H9 (cell line): ENCODE measurements at regions not wholly inside any gene's neighbourhood (a gene's known extent, or its start where the extent isn't known, plus 50 kb on each side); places are given as distances from the start of the nearest gene placed in this dataset.
"Not testable (repeated sequence)": the region's sequence is repeated elsewhere in the genome, so short reads cannot be mapped to it uniquely, and the experiment has no call there.

Source experiments
- DNase-seq: peaks from one replicate; pipeline ENCODE4 v3.0.0-alpha.2; 2017
- H2AFZ ChIP-seq: one replicate; pipeline ENCODE4 v1.6.1; 2013; ENCODE audit warnings: mild to moderate bottlenecking, low read length, control low read depth, moderate library complexity
- H2AK5ac ChIP-seq: 2 replicates; pipeline ENCODE4 v1.6.1; 2013; ENCODE audit warnings: low read length, control low read depth, mixed read lengths; ENCODE audit not compliant: insufficient read length
- H2BK120ac ChIP-seq: one replicate; pipeline ENCODE4 v1.6.1; 2013; ENCODE audit warnings: low read depth, mild to moderate bottlenecking, low read length, control low read depth, inconsistent platforms; ENCODE audit not compliant: poor library complexity, severe bottlenecking
- H2BK12ac ChIP-seq: 2 replicates; pipeline ENCODE4 v1.6.1; 2013; ENCODE audit warnings: low read length, control low read depth, mixed read lengths, low read depth; ENCODE audit not compliant: insufficient read length
- H2BK15ac ChIP-seq: 2 replicates; pipeline ENCODE4 v1.6.1; 2013; ENCODE audit warnings: low read depth, low read length, control low read depth
- H2BK20ac ChIP-seq: one replicate; pipeline ENCODE4 v1.6.1; 2013; ENCODE audit warnings: low read depth, mild to moderate bottlenecking, low read length, control low read depth, inconsistent platforms; ENCODE audit not compliant: poor library complexity, severe bottlenecking
- H2BK5ac ChIP-seq: 2 replicates; pipeline ENCODE4 v1.6.1; 2013; ENCODE audit warnings: low read length, control low read depth, mixed read lengths; ENCODE audit not compliant: insufficient read length
- H3K14ac ChIP-seq: 2 replicates; pipeline ENCODE4 v1.6.1; 2013; ENCODE audit warnings: low read length, control low read depth; ENCODE audit not compliant: insufficient read depth
- H3K18ac ChIP-seq: 2 replicates; pipeline ENCODE4 v1.6.1; 2013; ENCODE audit warnings: low read depth, mild to moderate bottlenecking, mixed read lengths, low read length, control low read depth; ENCODE audit not compliant: insufficient read length
- H3K23ac ChIP-seq: 2 replicates; pipeline ENCODE4 v1.6.1; 2013; ENCODE audit warnings: low read length, control low read depth, mixed read lengths, low read depth; ENCODE audit not compliant: insufficient read length
- H3K23me2 ChIP-seq: 2 replicates; pipeline ENCODE4 v1.6.1; 2013; ENCODE audit warnings: low read depth, mild to moderate bottlenecking, mixed read lengths, low read length, control low read depth; ENCODE audit not compliant: insufficient read length, poor library complexity, severe bottlenecking
- H3K27ac ChIP-seq: 2 replicates; pipeline ENCODE4 v1.5.1; 2013; ENCODE audit warnings: low read length, control low read depth, mixed read lengths, low read depth; ENCODE audit not compliant: insufficient read length
- H3K27me3 ChIP-seq: 2 replicates; pipeline ENCODE4 v1.6.1; 2013; ENCODE audit warnings: low read length, control low read depth, inconsistent platforms; ENCODE audit not compliant: insufficient read depth
- H3K4ac ChIP-seq: 2 replicates; pipeline ENCODE4 v1.6.1; 2013; ENCODE audit warnings: low read depth, mild to moderate bottlenecking, control low read depth, inconsistent platforms, low read length, moderate library complexity
- H3K4me1 ChIP-seq: 2 replicates; pipeline ENCODE4 v1.6.1; 2013; ENCODE audit warnings: low read length, control low read depth, inconsistent platforms; ENCODE audit not compliant: insufficient read depth
- H3K4me2 ChIP-seq: 2 replicates; pipeline ENCODE4 v1.6.1; 2013; ENCODE audit warnings: low read length, control low read depth, mixed read lengths; ENCODE audit not compliant: insufficient read length, insufficient read depth
- H3K56ac ChIP-seq: 2 replicates; pipeline ENCODE4 v1.6.1; 2013; ENCODE audit warnings: low read depth, mild to moderate bottlenecking, mixed read lengths, low read length, control low read depth; ENCODE audit not compliant: insufficient read length
- H3K79me1 ChIP-seq: 2 replicates; pipeline ENCODE4 v1.6.1; 2013; ENCODE audit warnings: low read depth, mild to moderate bottlenecking, moderate library complexity, low read length, control low read depth, inconsistent platforms; ENCODE audit not compliant: insufficient read depth, poor library complexity, severe bottlenecking
- H3K79me2 ChIP-seq: 2 replicates; pipeline ENCODE4 v1.6.1; 2013; ENCODE audit warnings: low read length, control low read depth, inconsistent platforms; ENCODE audit not compliant: insufficient read depth
- H3K9ac ChIP-seq: 2 replicates; pipeline ENCODE4 v1.6.1; 2013; ENCODE audit warnings: low read length, control low read depth, mixed read lengths; ENCODE audit not compliant: insufficient read length; ENCODE audit errors: extremely low read depth
- H3K9me3 ChIP-seq: one replicate; pipeline ENCODE4 v1.6.1; 2013; ENCODE audit warnings: low read depth, low read length, inconsistent platforms; ENCODE audit not compliant: control insufficient read depth
- H3T11ph ChIP-seq: one replicate; pipeline ENCODE4 v1.6.1; 2013; ENCODE audit warnings: mild to moderate bottlenecking, low read length, control low read depth, inconsistent platforms
- H4K20me1 ChIP-seq: one replicate; pipeline ENCODE4 v1.6.1; 2013; ENCODE audit not compliant: control insufficient read depth, insufficient read length, insufficient read depth
- H4K5ac ChIP-seq: 2 replicates; pipeline ENCODE4 v1.6.1; 2013; ENCODE audit warnings: low read depth, mild to moderate bottlenecking, mixed read lengths, low read length, control low read depth; ENCODE audit not compliant: insufficient read length
- H4K8ac ChIP-seq: replicated peaks from 2 replicates; pipeline ENCODE4 v1.6.1; 2013; ENCODE audit warnings: low read length, control low read depth, mixed read lengths, low read depth; ENCODE audit not compliant: insufficient read length
- H4K91ac ChIP-seq: 2 replicates; pipeline ENCODE4 v1.6.1; 2013; ENCODE audit warnings: low read depth, mild to moderate bottlenecking, moderate library complexity, mixed read lengths, low read length, control low read depth; ENCODE audit not compliant: insufficient read length
- H3K27ac Mint-ChIP-seq, 3 experiments: 2 replicates in 2 of 3; 3 replicates in 1 of 3; pipeline ENCODE4 v1.8.0; 2020 to 2021; ENCODE audit warnings: mixed read lengths in 3 of 3, mild to moderate bottlenecking in 1 of 3, moderate library complexity in 1 of 3
- H3K27me3 Mint-ChIP-seq: 2 replicates; pipeline ENCODE4 v1.8.0; 2021; ENCODE audit warnings: low read depth, mild to moderate bottlenecking, moderate library complexity, mixed read lengths
- H3K36me3 Mint-ChIP-seq, 3 experiments: 2 replicates in 2 of 3; 3 replicates in 1 of 3; pipeline ENCODE4 v1.8.0; 2020 to 2021; ENCODE audit warnings: low read depth in 3 of 3, mixed read lengths in 3 of 3; ENCODE audit not compliant: insufficient read depth in 1 of 3
- H3K4me1 Mint-ChIP-seq, 2 experiments: 2 replicates each; pipeline ENCODE4 v1.8.0; 2020; ENCODE audit warnings: mixed read lengths in 2 of 2
- H3K4me3 Mint-ChIP-seq, 2 experiments: 2 replicates in 1 of 2; 3 replicates in 1 of 2; pipeline ENCODE4 v1.8.0; 2020 to 2021; ENCODE audit warnings: mild to moderate bottlenecking in 2 of 2, mixed read lengths in 2 of 2, moderate library complexity in 1 of 2
- H3K9me3 Mint-ChIP-seq, 2 experiments: 2 replicates in 1 of 2; 3 replicates in 1 of 2; pipeline ENCODE4 v1.8.0; 2020; ENCODE audit warnings: mild to moderate bottlenecking in 2 of 2, mixed read lengths in 2 of 2, moderate library complexity in 1 of 2
- WGBS: extraction: QIAGEN DNeasy Blood & Tissue Kit; methylation state at CpG from one replicate; pipeline ENCODE4 v1.1.7; 2013; ENCODE audit warnings: missing lambda C conversion rate, low lambda C conversion rate, mixed read lengths; ENCODE audit not compliant: insufficient read length; ENCODE audit errors: extremely low coverage; 5-methylcytosine and 5-hydroxymethylcytosine counted together

DNA sequence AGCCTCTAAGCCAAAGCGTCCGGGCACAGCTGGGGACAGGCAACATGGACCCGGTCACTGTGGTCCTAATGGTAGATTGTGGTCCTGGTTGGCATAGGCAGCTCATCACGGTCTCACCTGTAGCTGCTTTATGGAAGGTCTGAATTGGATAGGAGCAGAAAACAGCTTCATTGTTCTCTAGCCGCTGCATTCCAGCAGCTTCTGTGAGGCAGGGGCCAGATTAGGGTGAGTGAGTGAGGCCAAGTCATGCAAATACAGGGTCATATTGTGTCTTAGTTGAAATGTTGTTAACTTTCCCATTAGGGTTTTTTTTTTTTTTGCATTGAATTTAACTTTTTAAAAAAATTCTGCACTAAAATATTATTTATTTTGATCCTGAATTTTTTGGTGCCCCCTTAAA, 105.4 kb upstream of the SULF2 start:
- H3K9me3 Mint-ChIP-seq, H3T11ph ChIP-seq, H2BK15ac ChIP-seq, H4K5ac ChIP-seq, H3K4me1 ChIP-seq, H2BK12ac ChIP-seq, H3K27me3 ChIP-seq, H2BK5ac ChIP-seq, H2BK120ac ChIP-seq, H3K56ac ChIP-seq, H3K27ac Mint-ChIP-seq, H3K23ac ChIP-seq, H3K23me2 ChIP-seq, H3K36me3 Mint-ChIP-seq, H3K79me2 ChIP-seq, H4K91ac ChIP-seq, H3K9ac ChIP-seq, H4K20me1 ChIP-seq, H3K4me2 ChIP-seq, H2AK5ac ChIP-seq, H3K4me3 Mint-ChIP-seq, H3K18ac ChIP-seq, H3K4me1 Mint-ChIP-seq, H3K4ac ChIP-seq, H2BK20ac ChIP-seq, DNase-seq, H3K27me3 Mint-ChIP-seq, H3K27ac ChIP-seq, H4K8ac ChIP-seq, H3K14ac ChIP-seq, H3K79me1 ChIP-seq, H3K9me3 ChIP-seq, H2AFZ ChIP-seq: not testable (repeated sequence)
- no CpG with 5 or more reads among the region's 5 CpGs for WGBS

DNA sequence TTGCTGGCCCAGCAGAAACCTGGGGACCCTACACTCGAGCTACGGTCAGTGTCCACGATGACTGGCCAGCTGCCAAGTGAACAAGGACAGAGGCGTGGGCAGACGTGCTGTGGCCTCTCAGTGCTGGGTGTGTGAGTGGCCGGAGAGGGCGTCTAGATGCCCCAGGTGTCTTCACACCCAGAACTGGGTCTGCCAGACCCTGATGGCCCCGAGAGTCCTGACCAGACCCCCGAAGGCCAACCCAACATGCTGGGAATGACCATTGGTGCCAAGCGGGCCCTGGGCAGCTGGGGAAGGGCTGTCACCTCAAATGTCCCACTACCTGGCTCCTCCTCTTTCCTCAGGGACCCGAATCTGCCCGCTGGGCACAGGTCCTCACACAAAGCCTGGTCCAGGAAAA, 104.5 kb upstream of the SULF2 start:
- H3K4me3 Mint-ChIP-seq, H3K4me2 ChIP-seq: not testable (repeated sequence)

More for the DNA sequence above, 104.5 kb upstream of the SULF2 start:
- no CpG with 5 or more reads among the region's 12 CpGs for WGBS
- not testable (repeated sequence) for H3K36me3 Mint-ChIP-seq, H3K23me2 ChIP-seq, H3K4ac ChIP-seq, H3K27ac ChIP-seq, H2BK12ac ChIP-seq, H3K23ac ChIP-seq, H3K9ac ChIP-seq, H3K9me3 Mint-ChIP-seq, H3K9me3 ChIP-seq, H3K27me3 ChIP-seq, H4K5ac ChIP-seq, H3K18ac ChIP-seq, H3K27me3 Mint-ChIP-seq, H2AFZ ChIP-seq, H2BK15ac ChIP-seq, H3K4me1 Mint-ChIP-seq, H2BK120ac ChIP-seq, DNase-seq, H3K4me1 ChIP-seq, H4K20me1 ChIP-seq, H3K79me1 ChIP-seq, H2BK20ac ChIP-seq, H3K56ac ChIP-seq, H2AK5ac ChIP-seq, H4K8ac ChIP-seq, H3K27ac Mint-ChIP-seq, H2BK5ac ChIP-seq, H3K79me2 ChIP-seq, H3T11ph ChIP-seq, H3K14ac ChIP-seq, H4K91ac ChIP-seq
